ENCODE measurements at regions not wholly inside any gene's neighbourhood (a gene's known extent, or its start where the extent isn't known, plus 50 kb on each side); places are given as distances from the start of the nearest gene placed in this dataset.
"Not testable (repeated sequence)": the region's sequence is repeated elsewhere in the genome, so short reads cannot be mapped to it uniquely, and the experiment has no call there.

DNA sequence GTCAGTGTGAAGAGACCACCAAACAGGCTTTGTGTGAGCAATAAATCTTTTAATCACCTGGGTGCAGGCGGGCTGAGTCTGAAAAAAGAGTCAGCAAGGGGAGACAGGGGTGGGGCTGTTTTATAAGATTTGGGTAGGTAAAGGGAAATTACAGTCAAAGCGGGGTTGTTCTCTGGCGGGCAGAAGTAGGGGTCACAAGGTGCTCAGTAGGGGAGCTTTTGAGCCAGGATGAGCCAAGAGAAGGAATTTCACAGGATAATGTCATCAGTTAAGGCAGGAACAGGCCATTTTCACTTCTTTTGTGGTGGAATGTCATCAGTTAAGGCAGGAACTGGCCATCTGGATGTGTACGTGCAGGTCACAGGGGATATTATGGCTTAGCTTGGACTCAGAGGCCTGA is 372.6 kb upstream of the MEX3C start:
- 19% methylated on average over 4 of the region's 4 CpGs for WGBS (ENCODE audit: low lambda C conversion rate)
- FAIRE-seq: not testable (repeated sequence)

DNA sequence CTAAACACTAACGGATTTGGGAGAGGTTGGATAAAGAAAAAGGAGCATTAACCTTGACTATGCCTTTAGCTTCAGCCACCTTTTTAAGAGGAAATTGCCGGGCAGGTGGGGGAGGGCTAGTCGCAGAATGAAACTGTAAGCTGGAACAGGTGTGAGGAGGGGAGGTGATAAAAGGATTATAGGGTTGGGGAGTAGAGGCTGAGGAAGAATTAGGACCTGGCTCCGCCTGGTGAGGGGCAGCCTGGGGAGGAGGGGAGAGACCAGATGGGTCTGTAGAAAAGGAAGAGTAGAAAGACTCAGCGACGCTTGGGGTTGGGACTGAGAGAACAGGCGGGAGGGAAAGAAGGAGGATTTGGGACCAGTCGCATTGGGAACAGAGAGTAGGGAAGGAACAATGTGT is 376.4 kb upstream of the MEX3C start:
- CTCF ChIA-PET (ENCODE audit: low intra/inter-chr PET ratio, low total read pairs); FAIRE-seq; intact Hi-C loops (cut with micrococcal nuclease; ENCODE audit: unreplicated experiment); BruUV-seq (replicated peaks); H3K9me3 ChIP-seq (ENCODE audit: low read length); H3K27ac ChIP-seq (ENCODE audit: extremely low read length, insufficient read depth, low read length); H2AFZ ChIP-seq (ENCODE audit: low read length); POLR2A ChIA-PET; DNase-seq (ENCODE audit: low spot score); H4K20me1 ChIP-seq (ENCODE audit: insufficient read depth, low read length); ATAC-seq; H3K36me3 ChIP-seq (replicated peaks in 1 of 2; ENCODE audit: control insufficient read depth in 1 of 2, insufficient read depth in 2 of 2, low read length in 2 of 2); H3K27me3 ChIP-seq (ENCODE audit: control insufficient read depth in 1 of 2, insufficient read depth in 2 of 2, low read length in 2 of 2); H3K4me2 ChIP-seq (ENCODE audit: low read depth, low read length); H3K4me1 ChIP-seq (ENCODE audit: insufficient read depth, low read length); in situ Hi-C loops (cut with HindIII; ENCODE audit: extremely low pct_ligation_motif_present, low pct_unique_long_range_greater_than_20kb); H3K9ac ChIP-seq (ENCODE audit: insufficient read depth, low read depth, low read length); H3K4me3 ChIP-seq (replicated peaks in 1 of 3; ENCODE audit: insufficient read depth in 1 of 3, low read depth in 2 of 3, low read length in 3 of 3); H3K79me2 ChIP-seq (ENCODE audit: insufficient read depth, low read length): not testable (repeated sequence)
- 20% methylated on average over 7 of the region's 8 CpGs for WGBS (ENCODE audit: low lambda C conversion rate)

More for the DNA sequence above, 372.6 kb upstream of the MEX3C start:
- intact Hi-C loops (cut with micrococcal nuclease; ENCODE audit: unreplicated experiment); H3K27ac ChIP-seq (ENCODE audit: extremely low read length, insufficient read depth, low read length); H3K9ac ChIP-seq (ENCODE audit: insufficient read depth, low read depth, low read length); H2AFZ ChIP-seq (ENCODE audit: low read length); H3K79me2 ChIP-seq (ENCODE audit: insufficient read depth, low read length); in situ Hi-C loops (cut with HindIII; ENCODE audit: extremely low pct_ligation_motif_present, low pct_unique_long_range_greater_than_20kb); POLR2A ChIA-PET; BruUV-seq (replicated peaks); H3K36me3 ChIP-seq (replicated peaks in 1 of 2; ENCODE audit: control insufficient read depth in 1 of 2, insufficient read depth in 2 of 2, low read length in 2 of 2); DNase-seq (ENCODE audit: low spot score); H3K4me1 ChIP-seq (ENCODE audit: insufficient read depth, low read length); H3K4me3 ChIP-seq (replicated peaks in 1 of 3; ENCODE audit: insufficient read depth in 1 of 3, low read depth in 2 of 3, low read length in 3 of 3); H3K4me2 ChIP-seq (ENCODE audit: low read depth, low read length); CTCF ChIA-PET (ENCODE audit: low intra/inter-chr PET ratio, low total read pairs); H4K20me1 ChIP-seq (ENCODE audit: insufficient read depth, low read length); H3K27me3 ChIP-seq (ENCODE audit: control insufficient read depth in 1 of 2, insufficient read depth in 2 of 2, low read length in 2 of 2); ATAC-seq; H3K9me3 ChIP-seq (ENCODE audit: low read length): not testable (repeated sequence)

DNA sequence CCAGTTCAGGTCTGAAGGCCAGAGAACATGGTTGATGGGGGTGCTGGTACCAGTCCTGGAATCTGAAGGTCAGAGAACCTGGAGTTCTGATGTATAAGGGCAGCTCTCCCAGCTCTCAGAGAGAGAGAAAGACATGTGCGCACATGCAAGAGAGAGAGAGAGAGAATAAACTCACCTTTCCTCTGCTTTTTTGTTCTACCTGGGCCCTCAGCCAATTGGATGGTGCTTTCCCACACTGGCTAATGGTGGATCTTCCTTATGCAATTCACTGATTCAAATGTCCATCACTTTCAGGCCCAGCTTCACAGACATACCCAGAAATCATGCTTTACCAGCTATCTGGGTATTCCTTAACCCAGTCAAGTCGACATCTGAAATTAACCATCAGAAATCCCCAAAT is 377.7 kb upstream of the MEX3C start:
- CTCF ChIA-PET (ENCODE audit: low intra/inter-chr PET ratio, low total read pairs): no interaction called here
- no peaks in the 10 kb centered on the region for H4K20me1 ChIP-seq (ENCODE audit: insufficient read depth, low read length)
- no peak overlapping the region for H3K9ac ChIP-seq (ENCODE audit: insufficient read depth, low read depth, low read length)
- BruUV-seq (replicated peaks): no TSS peak
- H3K27ac ChIP-seq (ENCODE audit: extremely low read length, insufficient read depth, low read length): no peak overlapping the region
- FAIRE-seq (no peak), ATAC-seq (no peak), DNase-seq (ENCODE audit: low spot score) (no peak)
- WGBS (ENCODE audit: low lambda C conversion rate): 50% methylated on average over 2 of the region's 2 CpGs
- H2AFZ ChIP-seq (ENCODE audit: low read length): no peak overlapping the region
- POLR2A ChIA-PET: no interaction called here
- H3K79me2 ChIP-seq (ENCODE audit: insufficient read depth, low read length): no peaks in the 10 kb centered on the region
- H3K4me2 ChIP-seq (ENCODE audit: low read depth, low read length): no peak overlapping the region
- intact Hi-C loops (cut with micrococcal nuclease; ENCODE audit: unreplicated experiment): no loop called here
- no peaks in the 10 kb centered on the region for H3K4me1 ChIP-seq (ENCODE audit: insufficient read depth, low read length)
- TF ChIP-seq ZMAT3 (CRISPR knock-in tag; conservative IDR thresholded peaks at IDR 0.05) (no peak), ZFP37 (CRISPR knock-in tag; IDR thresholded peaks at IDR 0.05; ENCODE audit: borderline replicate concordance) (no peak), LCORL (IDR thresholded peaks at IDR 0.05) (no peak), LCORL (CRISPR knock-in tag; IDR thresholded peaks at IDR 0.05) (no peak), RBFOX2 (IDR thresholded peaks at IDR 0.05; ENCODE audit: low read depth, low read length) (no peak), SIX4 (CRISPR knock-in tag; IDR thresholded peaks at IDR 0.05) (no peak), ZFY (CRISPR knock-in tag; IDR thresholded peaks at IDR 0.05) (no peak), SALL2 (CRISPR knock-in tag; IDR thresholded peaks at IDR 0.05) (no peak)
- TF ChIP-seq, protein P1, sequence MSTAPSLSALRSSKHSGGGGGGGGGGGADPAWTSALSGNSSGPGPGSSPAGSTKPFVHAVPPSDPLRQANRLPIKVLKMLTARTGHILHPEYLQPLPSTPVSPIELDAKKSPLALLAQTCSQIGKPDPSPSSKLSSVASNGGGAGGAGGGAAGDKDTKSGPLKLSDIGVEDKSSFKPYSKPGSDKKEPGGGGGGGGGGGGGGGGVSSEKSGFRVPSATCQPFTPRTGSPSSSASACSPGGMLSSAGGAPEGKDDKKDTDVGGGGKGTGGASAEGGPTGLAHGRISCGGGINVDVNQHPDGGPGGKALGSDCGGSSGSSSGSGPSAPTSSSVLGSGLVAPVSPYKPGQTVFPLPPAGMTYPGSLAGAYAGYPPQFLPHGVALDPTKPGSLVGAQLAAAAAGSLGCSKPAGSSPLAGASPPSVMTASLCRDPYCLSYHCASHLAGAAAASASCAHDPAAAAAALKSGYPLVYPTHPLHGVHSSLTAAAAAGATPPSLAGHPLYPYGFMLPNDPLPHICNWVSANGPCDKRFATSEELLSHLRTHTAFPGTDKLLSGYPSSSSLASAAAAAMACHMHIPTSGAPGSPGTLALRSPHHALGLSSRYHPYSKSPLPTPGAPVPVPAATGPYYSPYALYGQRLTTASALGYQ (CRISPR knock-in tag; IDR thresholded peaks at IDR 0.05): no peak
- in situ Hi-C loops (cut with HindIII; ENCODE audit: extremely low pct_ligation_motif_present, low pct_unique_long_range_greater_than_20kb): no loop called here
- H3K4me3 ChIP-seq (replicated peaks in 1 of 3; ENCODE audit: insufficient read depth in 1 of 3, low read depth in 2 of 3, low read length in 3 of 3): no peak overlapping the region
- H3K9me3 ChIP-seq (ENCODE audit: low read length): no peaks in the 10 kb centered on the region
- 0 out of 5 replicates have a peak, but pooled peaks cover 1 to 4% of the 10 kb centered on the region in 2 experiments for H3K27me3 ChIP-seq (ENCODE audit: control insufficient read depth in 1 of 2, insufficient read depth in 2 of 2, low read length in 2 of 2)
- H3K36me3 ChIP-seq (replicated peaks in 1 of 2; ENCODE audit: control insufficient read depth in 1 of 2, insufficient read depth in 2 of 2, low read length in 2 of 2): no peaks in the 10 kb centered on the region

Measured in HepG2 (cell line).